Keratinocyte (primary cell): ENCODE measurements at regions not wholly inside any gene's neighbourhood (a gene's known extent, or its start where the extent isn't known, plus 50 kb on each side); places are given as distances from the start of the nearest gene placed in this dataset.

Source experiments
- DNase-seq: peaks from one replicate; pipeline ENCODE4 v3.0.0-alpha.2; 2011; ENCODE audit warnings: low read depth, missing footprints, low spot score
- FAIRE-seq: peaks from 2 replicates; lab custom pipeline; 2011; peaks lifted over from hg19 to GRCh38; lab: Jason Lieb, UNC
- H2AFZ ChIP-seq: 2 replicates; pipeline ENCODE4 v1.6.0; 2012; ENCODE audit warnings: low read length, control low read depth, inconsistent platforms; ENCODE audit not compliant: control insufficient read depth
- H3K27ac ChIP-seq: 2 replicates; pipeline ENCODE4 v1.5.1; 2011; ENCODE audit warnings: low read length; ENCODE audit not compliant: control insufficient read depth, insufficient read depth
- H3K27me3 ChIP-seq: 3 replicates; pipeline ENCODE4 v1.6.0; 2011; ENCODE audit warnings: low read length; ENCODE audit not compliant: control insufficient read depth, insufficient read depth; ENCODE audit errors: extremely low read depth
- H3K36me3 ChIP-seq, 2 experiments: 2 replicates in 1 of 2; 3 replicates in 1 of 2; pipeline ENCODE4 v1.5.1; 2011; ENCODE audit warnings: low read length in 2 of 2, mild to moderate bottlenecking in 1 of 2; ENCODE audit not compliant: control insufficient read depth in 2 of 2, insufficient read depth in 2 of 2; ENCODE audit errors: extremely low read depth in 1 of 2
- H3K4me1 ChIP-seq: 3 replicates; pipeline ENCODE4 v1.5.1; 2011; ENCODE audit warnings: low read length; ENCODE audit not compliant: control insufficient read depth, insufficient read depth; ENCODE audit errors: extremely low read depth
- H3K4me2 ChIP-seq: 3 replicates; pipeline ENCODE4 v1.6.0; 2011; ENCODE audit warnings: low read depth, low read length; ENCODE audit not compliant: control insufficient read depth, insufficient read depth; ENCODE audit errors: extremely low read depth
- H3K4me3 ChIP-seq, 3 experiments: fragments of 200-600 bp in 1 of 3; sonication (generic) in 1 of 3; 2 replicates in 2 of 3; 3 replicates in 1 of 3; pipeline ENCODE4 v1.5.1; 2011 to 2016; ENCODE audit warnings: low read length in 3 of 3, mild to moderate bottlenecking in 3 of 3, control low read depth in 2 of 3, inconsistent platforms in 1 of 3, low read depth in 1 of 3, mixed read lengths in 1 of 3, mixed run types in 1 of 3, moderate library complexity in 1 of 3; ENCODE audit not compliant: control insufficient read depth in 2 of 3, insufficient read depth in 2 of 3; ENCODE audit errors: extremely low read depth in 1 of 3
- H3K79me2 ChIP-seq: 2 replicates; pipeline ENCODE4 v1.6.0; 2012; ENCODE audit warnings: low read length; ENCODE audit not compliant: control insufficient read depth, insufficient read depth
- H3K9ac ChIP-seq: 3 replicates; pipeline ENCODE4 v1.6.0; 2011; ENCODE audit warnings: low read length; ENCODE audit not compliant: control insufficient read depth, insufficient read depth; ENCODE audit errors: extremely low read depth
- H3K9me1 ChIP-seq: 3 replicates; pipeline ENCODE4 v1.6.0; 2011; ENCODE audit warnings: low read length; ENCODE audit not compliant: control insufficient read depth, insufficient read depth; ENCODE audit errors: extremely low read depth
- H3K9me3 ChIP-seq: 2 replicates; pipeline ENCODE4 v1.5.1; 2012; ENCODE audit warnings: low read depth, low read length; ENCODE audit not compliant: control insufficient read depth
- H4K20me1 ChIP-seq: 3 replicates; pipeline ENCODE4 v1.6.0; 2011; ENCODE audit warnings: low read length; ENCODE audit not compliant: control insufficient read depth, insufficient read depth; ENCODE audit errors: extremely low read depth
- EZH2 ChIP-seq: IDR thresholded peaks from one replicate; pipeline ENCODE4 v1.6.1; 2012; ENCODE audit warnings: inconsistent platforms, mild to moderate bottlenecking, low read length, moderate library complexity
- dilution Hi-C: fragments of 300-500 bp; cut with MboI; formaldehyde crosslinking; loops from one replicate; pipeline ENCODE4 v1.7.0; 2020; ENCODE audit warnings: low sequenced_read_pairs; ENCODE audit not compliant: extremely low pct_ligation_motif_present
- TF ChIP-seq, protein P1 (sequence below), 3 experiments: IDR thresholded peaks in 1 of 3; conservative IDR thresholded peaks in 1 of 3; optimal IDR thresholded peaks in 1 of 3; 2 replicates in 2 of 3; 3 replicates in 1 of 3; pipeline versions ENCODE3 to v1.5.1; 2011; ENCODE audit warnings: low read length in 3 of 3, mild to moderate bottlenecking in 3 of 3, moderate library complexity in 2 of 3, control low read depth in 1 of 3, inconsistent platforms in 1 of 3; ENCODE audit not compliant: insufficient read depth in 2 of 3; ENCODE audit errors: extremely low read depth in 1 of 3

GRCh38 chr17:77796176-77796860, 162.2 kb upstream of the TNRC6C start:
- no peaks in the 10 kb centered on the region for H4K20me1 ChIP-seq
- no peak overlapping the region for H3K4me2 ChIP-seq
- H3K27me3 ChIP-seq = peaks cover 31% of the 10 kb centered on the region
- H3K9ac ChIP-seq = no peak overlapping the region
- no peak for FAIRE-seq
- no peaks in the 10 kb centered on the region for H3K9me3 ChIP-seq
- H3K4me3 ChIP-seq = no peak overlapping the region
- TF ChIP-seq, protein P1, sequence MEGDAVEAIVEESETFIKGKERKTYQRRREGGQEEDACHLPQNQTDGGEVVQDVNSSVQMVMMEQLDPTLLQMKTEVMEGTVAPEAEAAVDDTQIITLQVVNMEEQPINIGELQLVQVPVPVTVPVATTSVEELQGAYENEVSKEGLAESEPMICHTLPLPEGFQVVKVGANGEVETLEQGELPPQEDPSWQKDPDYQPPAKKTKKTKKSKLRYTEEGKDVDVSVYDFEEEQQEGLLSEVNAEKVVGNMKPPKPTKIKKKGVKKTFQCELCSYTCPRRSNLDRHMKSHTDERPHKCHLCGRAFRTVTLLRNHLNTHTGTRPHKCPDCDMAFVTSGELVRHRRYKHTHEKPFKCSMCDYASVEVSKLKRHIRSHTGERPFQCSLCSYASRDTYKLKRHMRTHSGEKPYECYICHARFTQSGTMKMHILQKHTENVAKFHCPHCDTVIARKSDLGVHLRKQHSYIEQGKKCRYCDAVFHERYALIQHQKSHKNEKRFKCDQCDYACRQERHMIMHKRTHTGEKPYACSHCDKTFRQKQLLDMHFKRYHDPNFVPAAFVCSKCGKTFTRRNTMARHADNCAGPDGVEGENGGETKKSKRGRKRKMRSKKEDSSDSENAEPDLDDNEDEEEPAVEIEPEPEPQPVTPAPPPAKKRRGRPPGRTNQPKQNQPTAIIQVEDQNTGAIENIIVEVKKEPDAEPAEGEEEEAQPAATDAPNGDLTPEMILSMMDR (optimal IDR thresholded peaks at IDR 0.05 in 1 of 3, IDR thresholded peaks at IDR 0.05 in 1 of 3, conservative IDR thresholded peaks at IDR 0.05 in 1 of 3; ENCODE audit: extremely low read depth in 1 of 3, insufficient read depth in 2 of 3, low read length in 3 of 3) = no peak
- TF ChIP-seq EZH2 = no peak
- DNase-seq = no peak
- H3K79me2 ChIP-seq = no peaks in the 10 kb centered on the region
- no peaks in the 10 kb centered on the region for H3K9me1 ChIP-seq
- no peaks in the 10 kb centered on the region for H3K36me3 ChIP-seq
- no peak overlapping the region for H3K27ac ChIP-seq
- dilution Hi-C loops = no loop called here
- no peak overlapping the region for H2AFZ ChIP-seq
- no peaks in the 10 kb centered on the region for H3K4me1 ChIP-seq

- FAIRE-seq = no peak
- no peaks in the 10 kb centered on the region for H3K79me2 ChIP-seq
- no peak overlapping the region for H3K4me3 ChIP-seq
- no peak overlapping the region for H3K9ac ChIP-seq
- H3K36me3 ChIP-seq = no peaks in the 10 kb centered on the region
- no peak overlapping the region for H2AFZ ChIP-seq
- no peak for DNase-seq
- H3K4me1 ChIP-seq = no peaks in the 10 kb centered on the region
- no peaks in the 10 kb centered on the region for H3K9me3 ChIP-seq
- peaks cover 42% of the 10 kb centered on the region for H3K27me3 ChIP-seq
- H3K9me1 ChIP-seq = no peaks in the 10 kb centered on the region
- no peak for TF ChIP-seq EZH2
- TF ChIP-seq, protein P1 (optimal IDR thresholded peaks at IDR 0.05 in 1 of 3, IDR thresholded peaks at IDR 0.05 in 1 of 3, conservative IDR thresholded peaks at IDR 0.05 in 1 of 3; ENCODE audit: extremely low read depth in 1 of 3, insufficient read depth in 2 of 3, low read length in 3 of 3) = no peak
- no peak overlapping the region for H3K4me2 ChIP-seq
- no peak overlapping the region for H3K27ac ChIP-seq
- dilution Hi-C loops = no loop called here
- no peaks in the 10 kb centered on the region for H4K20me1 ChIP-seq
These were observed 160.5 kb upstream of the TNRC6C start for GRCh38 chr17:77798031-77798430.
